ENCODE measurements at regions not wholly inside any gene's neighbourhood (a gene's known extent, or its start where the extent isn't known, plus 50 kb on each side); places are given as distances from the start of the nearest gene placed in this dataset.

- POLR2A ChIA-PET, result no interaction called here
- Histone ChIP-seq H3K4me1 (ENCODE audit: control insufficient read depth, insufficient read depth, low read length) (no peaks in the 10 kb centered on the region), H3K27ac (ENCODE audit: extremely low read depth, low read depth, low read length) (no peak overlapping the region), H3K4me3 (ENCODE audit: low read depth, low read length) (no peak overlapping the region), H3K9me3 (ENCODE audit: control insufficient read depth, insufficient read depth, low read depth, low read length) (no peaks in the 10 kb centered on the region), H3K36me3 (ENCODE audit: control insufficient read depth in 2 of 2, insufficient read depth in 1 of 2, low read length in 2 of 2) (no peaks in the 10 kb centered on the region)
- no peak for TF ChIP-seq ZNF155 (tag by site-specific recombination; IDR thresholded peaks at IDR 0.05)
- TF ChIP-seq MYNN (tag by site-specific recombination; IDR thresholded peaks at IDR 0.05; ENCODE audit: borderline replicate concordance), result no peak
- TF ChIP-seq ZNF626 (tag by site-specific recombination; IDR thresholded peaks at IDR 0.05), result no peak
- TF ChIP-seq ZNF311 (tag by site-specific recombination; IDR thresholded peaks at IDR 0.05; ENCODE audit: borderline replicate concordance), result no peak
- TF ChIP-seq ZNF426 (tag by site-specific recombination; IDR thresholded peaks at IDR 0.05), result no peak
- TF ChIP-seq TCF7L2 (IDR thresholded peaks at IDR 0.05; ENCODE audit: borderline replicate concordance, low read depth, low read length), result no peak
- no peak for TF ChIP-seq ZBTB7A (tag by site-specific recombination; IDR thresholded peaks at IDR 0.05; ENCODE audit: low read depth)
- no peak for TF ChIP-seq GLIS1 (tag by site-specific recombination; IDR thresholded peaks at IDR 0.05)
- TF ChIP-seq ZNF266 (tag by site-specific recombination; IDR thresholded peaks at IDR 0.05; ENCODE audit: low read depth), result no peak
- TF ChIP-seq ZSCAN23 (tag by site-specific recombination; IDR thresholded peaks at IDR 0.05), result no peak
- TF ChIP-seq ZNF26 (tag by site-specific recombination; IDR thresholded peaks at IDR 0.05), result no peak
- TF ChIP-seq ZNF623 (tag by site-specific recombination; IDR thresholded peaks at IDR 0.05), result no peak
- no peak for TF ChIP-seq ZNF132 (tag by site-specific recombination; IDR thresholded peaks at IDR 0.05; ENCODE audit: borderline replicate concordance)
- TF ChIP-seq ZSCAN5A (tag by site-specific recombination; IDR thresholded peaks at IDR 0.05), result no peak
- no peak for TF ChIP-seq ZNF660 (tag by site-specific recombination; IDR thresholded peaks at IDR 0.05)
- no peak for TF ChIP-seq ZNF248 (tag by site-specific recombination; IDR thresholded peaks at IDR 0.05)
- no peak for TF ChIP-seq ZNF114 (tag by site-specific recombination; IDR thresholded peaks at IDR 0.05)
- CTCF ChIA-PET, result interaction anchor here (1.4 kb wide), 1 partner anchor 19 kb away, joined by 5 read pairs; no protein-coding TSS in a partner anchor
Observed at GRCh38 chr10:132123606-132124005, 57.9 kb downstream of the JAKMIP3 start.

GRCh38 chr10:132124201-132124920 lies 58.6 kb downstream of the JAKMIP3 start:
- CTCF ChIA-PET, result no interaction called here
- no peaks in the 10 kb centered on the region for H3K4me1 ChIP-seq (ENCODE audit: control insufficient read depth, insufficient read depth, low read length)
- no peaks in the 10 kb centered on the region for H3K36me3 ChIP-seq (ENCODE audit: control insufficient read depth in 2 of 2, insufficient read depth in 1 of 2, low read length in 2 of 2)
- no peak overlapping the region for H3K27ac ChIP-seq (ENCODE audit: extremely low read depth, low read depth, low read length)
- POLR2A ChIA-PET, result no interaction called here
- H3K4me3 ChIP-seq (ENCODE audit: low read depth, low read length), result no peak overlapping the region
- H3K9me3 ChIP-seq (ENCODE audit: control insufficient read depth, insufficient read depth, low read depth, low read length), result no peaks in the 10 kb centered on the region
- TF ChIP-seq ZNF629 (tag by site-specific recombination; IDR thresholded peaks at IDR 0.05), result no peak
- no peak for TF ChIP-seq ZNF169 (tag by site-specific recombination; IDR thresholded peaks at IDR 0.05)
- TF ChIP-seq ZNF654 (tag by site-specific recombination; IDR thresholded peaks at IDR 0.05; ENCODE audit: low read depth), result no peak
- no peak for TF ChIP-seq YY2 (tag by site-specific recombination; IDR thresholded peaks at IDR 0.05)
- TF ChIP-seq GLIS1 (tag by site-specific recombination; IDR thresholded peaks at IDR 0.05), result no peak
- TF ChIP-seq ZNF677 (tag by site-specific recombination; IDR thresholded peaks at IDR 0.05), result no peak
- TF ChIP-seq ZNF555 (tag by site-specific recombination; conservative IDR thresholded peaks at IDR 0.05), result no peak
- no peak for TF ChIP-seq ZNF18 (tag by site-specific recombination; IDR thresholded peaks at IDR 0.05)
- no peak for TF ChIP-seq ZNF121 (tag by site-specific recombination; IDR thresholded peaks at IDR 0.05)
- TF ChIP-seq ZNF398 (tag by site-specific recombination; IDR thresholded peaks at IDR 0.05), result no peak
- no peak for TF ChIP-seq ZNF114 (tag by site-specific recombination; IDR thresholded peaks at IDR 0.05)
- no peak for TF ChIP-seq ZNF510 (tag by site-specific recombination; IDR thresholded peaks at IDR 0.05; ENCODE audit: insufficient replicate concordance)
- no peak for TF ChIP-seq ZNF621 (tag by site-specific recombination; IDR thresholded peaks at IDR 0.05)
- TF ChIP-seq ZNF211 (tag by site-specific recombination; IDR thresholded peaks at IDR 0.05; ENCODE audit: low read depth), result no peak
- no peak for TF ChIP-seq ZNF624 (tag by site-specific recombination; IDR thresholded peaks at IDR 0.05)
- TF ChIP-seq ZFP37 (tag by site-specific recombination; IDR thresholded peaks at IDR 0.05), result no peak

Measured in HEK293 (cell line).